ENCODE measurements at regions not wholly inside any gene's neighbourhood (a gene's known extent, or its start where the extent isn't known, plus 50 kb on each side); places are given as distances from the start of the nearest gene placed in this dataset.

DNA sequence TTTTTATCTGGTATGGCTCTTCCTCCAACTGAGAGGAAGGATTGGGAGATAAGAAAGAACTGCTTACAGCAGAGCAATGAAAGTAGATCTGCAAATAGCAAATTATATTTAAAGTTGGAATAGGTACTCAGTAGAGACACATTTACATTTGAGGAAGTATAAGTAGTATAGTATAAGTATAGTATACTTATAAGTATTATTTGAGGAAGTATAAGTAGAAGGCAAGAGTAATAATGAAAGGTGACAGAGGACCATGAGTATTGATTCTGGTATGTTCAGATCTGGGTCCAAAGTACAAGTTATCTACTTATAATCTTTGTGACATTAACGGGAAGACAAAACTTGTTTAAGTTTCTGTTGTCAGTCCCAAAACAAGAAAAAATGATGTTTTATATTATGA is 527.6 kb upstream of the SORCS1 start:
- TF ChIP-seq POLR2AphosphoS5 (IDR thresholded peaks at IDR 0.05) = no peak
- TF ChIP-seq, protein P1, sequence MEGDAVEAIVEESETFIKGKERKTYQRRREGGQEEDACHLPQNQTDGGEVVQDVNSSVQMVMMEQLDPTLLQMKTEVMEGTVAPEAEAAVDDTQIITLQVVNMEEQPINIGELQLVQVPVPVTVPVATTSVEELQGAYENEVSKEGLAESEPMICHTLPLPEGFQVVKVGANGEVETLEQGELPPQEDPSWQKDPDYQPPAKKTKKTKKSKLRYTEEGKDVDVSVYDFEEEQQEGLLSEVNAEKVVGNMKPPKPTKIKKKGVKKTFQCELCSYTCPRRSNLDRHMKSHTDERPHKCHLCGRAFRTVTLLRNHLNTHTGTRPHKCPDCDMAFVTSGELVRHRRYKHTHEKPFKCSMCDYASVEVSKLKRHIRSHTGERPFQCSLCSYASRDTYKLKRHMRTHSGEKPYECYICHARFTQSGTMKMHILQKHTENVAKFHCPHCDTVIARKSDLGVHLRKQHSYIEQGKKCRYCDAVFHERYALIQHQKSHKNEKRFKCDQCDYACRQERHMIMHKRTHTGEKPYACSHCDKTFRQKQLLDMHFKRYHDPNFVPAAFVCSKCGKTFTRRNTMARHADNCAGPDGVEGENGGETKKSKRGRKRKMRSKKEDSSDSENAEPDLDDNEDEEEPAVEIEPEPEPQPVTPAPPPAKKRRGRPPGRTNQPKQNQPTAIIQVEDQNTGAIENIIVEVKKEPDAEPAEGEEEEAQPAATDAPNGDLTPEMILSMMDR (IDR thresholded peaks at IDR 0.05; ENCODE audit: poor library complexity, severe bottlenecking) = no peak
